ENCODE measurements at regions not wholly inside any gene's neighbourhood (a gene's known extent, or its start where the extent isn't known, plus 50 kb on each side); places are given as distances from the start of the nearest gene placed in this dataset.

GRCh38 chr9:29701559-29701958 is 2128.3 kb upstream of the C9orf72 start:
- Histone ChIP-seq H3K27me3 (ENCODE audit: control insufficient read depth in 1 of 2, insufficient read depth in 2 of 2, low read length in 2 of 2) (no peaks in the 10 kb centered on the region), H4K20me1 (ENCODE audit: insufficient read depth, low read length) (no peaks in the 10 kb centered on the region), H3K27ac (ENCODE audit: extremely low read length, insufficient read depth, low read length) (no peak overlapping the region), H3K4me3 (replicated peaks in 1 of 3; ENCODE audit: insufficient read depth in 1 of 3, low read depth in 2 of 3, low read length in 3 of 3) (no peak overlapping the region), H3K4me1 (ENCODE audit: insufficient read depth, low read length) (no peaks in the 10 kb centered on the region), H3K9ac (ENCODE audit: insufficient read depth, low read depth, low read length) (no peak overlapping the region), H3K36me3 (replicated peaks in 1 of 2; ENCODE audit: control insufficient read depth in 1 of 2, insufficient read depth in 2 of 2, low read length in 2 of 2) (no peaks in the 10 kb centered on the region), H2AFZ (ENCODE audit: low read length) (no peak overlapping the region), H3K79me2 (ENCODE audit: insufficient read depth, low read length) (no peaks in the 10 kb centered on the region), H3K9me3 (ENCODE audit: low read length) (no peaks in the 10 kb centered on the region), H3K4me2 (ENCODE audit: low read depth, low read length) (no peak overlapping the region)
- no peak for ATAC-seq
- POLR2A ChIA-PET: no interaction called here
- intact Hi-C loops (cut with micrococcal nuclease; ENCODE audit: unreplicated experiment): no loop called here
- DNase-seq (ENCODE audit: low spot score): no peak
- no peak for FAIRE-seq
- CTCF ChIA-PET (ENCODE audit: low intra/inter-chr PET ratio, low total read pairs): no interaction called here
- WGBS (ENCODE audit: low lambda C conversion rate): 8% methylated on average over 1 of the region's 1 CpG
- in situ Hi-C loops (cut with HindIII; ENCODE audit: extremely low pct_ligation_motif_present, low pct_unique_long_range_greater_than_20kb): no loop called here
- BruUV-seq (replicated peaks): no TSS peak
- TF ChIP-seq, protein P1, sequence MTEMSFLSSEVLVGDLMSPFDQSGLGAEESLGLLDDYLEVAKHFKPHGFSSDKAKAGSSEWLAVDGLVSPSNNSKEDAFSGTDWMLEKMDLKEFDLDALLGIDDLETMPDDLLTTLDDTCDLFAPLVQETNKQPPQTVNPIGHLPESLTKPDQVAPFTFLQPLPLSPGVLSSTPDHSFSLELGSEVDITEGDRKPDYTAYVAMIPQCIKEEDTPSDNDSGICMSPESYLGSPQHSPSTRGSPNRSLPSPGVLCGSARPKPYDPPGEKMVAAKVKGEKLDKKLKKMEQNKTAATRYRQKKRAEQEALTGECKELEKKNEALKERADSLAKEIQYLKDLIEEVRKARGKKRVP (CRISPR knock-in tag; IDR thresholded peaks at IDR 0.05): 0 out of 4 replicates have a peak, but pooled peaks of 1 of the 2 experiments have one; percentile 29
- TF ChIP-seq IKZF1 (IDR thresholded peaks at IDR 0.05) (no peak), EED (CRISPR knock-in tag; IDR thresholded peaks at IDR 0.05) (no peak)

DNA sequence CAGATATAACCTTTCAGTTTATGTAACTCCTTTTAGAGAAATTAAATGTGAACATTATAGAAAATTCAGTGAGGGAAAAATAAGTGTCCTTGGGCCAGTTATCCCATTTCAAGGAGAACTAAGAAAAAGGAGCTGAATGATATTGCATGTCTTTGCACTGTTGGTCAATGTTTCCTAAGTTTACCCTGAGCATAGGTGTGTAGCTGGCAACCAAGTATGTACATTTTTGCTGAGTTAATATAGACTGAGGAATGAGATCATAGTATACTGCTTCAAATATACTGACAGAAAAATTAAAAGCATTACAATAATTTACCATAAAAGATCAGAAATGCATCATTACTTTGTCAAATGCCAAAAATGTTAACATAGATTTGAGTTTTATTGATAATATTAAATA is 2128.7 kb upstream of the C9orf72 start:
- FAIRE-seq: no peak
- ChIA-PET CTCF (ENCODE audit: low intra/inter-chr PET ratio, low total read pairs) (no interaction called here), POLR2A (no interaction called here)
- no peaks in the 10 kb centered on the region for H3K79me2 ChIP-seq (ENCODE audit: insufficient read depth, low read length)
- H2AFZ ChIP-seq (ENCODE audit: low read length): no peak overlapping the region
- TF ChIP-seq RARA (CRISPR knock-in tag; IDR thresholded peaks at IDR 0.05) (no peak), EHMT2 (IDR thresholded peaks at IDR 0.05; ENCODE audit: borderline replicate concordance, low read depth, low read length) (no peak), ZNF878 (CRISPR knock-in tag; IDR thresholded peaks at IDR 0.05) (no peak), TAF15 (IDR thresholded peaks at IDR 0.05; ENCODE audit: low read depth, low read length, poor library complexity, severe bottlenecking) (no peak), DPF2 (CRISPR knock-in tag; IDR thresholded peaks at IDR 0.05; ENCODE audit: borderline replicate concordance, low read depth) (no peak)
- H3K9me3 ChIP-seq (ENCODE audit: low read length): no peaks in the 10 kb centered on the region
- no peaks in the 10 kb centered on the region for H4K20me1 ChIP-seq (ENCODE audit: insufficient read depth, low read length)
- DNase-seq (ENCODE audit: low spot score): no peak
- BruUV-seq (replicated peaks): no TSS peak
- no peaks in the 10 kb centered on the region for H3K36me3 ChIP-seq (replicated peaks in 1 of 2; ENCODE audit: control insufficient read depth in 1 of 2, insufficient read depth in 2 of 2, low read length in 2 of 2)
- H3K4me2 ChIP-seq (ENCODE audit: low read depth, low read length): no peak overlapping the region
- H3K4me3 ChIP-seq (replicated peaks in 1 of 3; ENCODE audit: insufficient read depth in 1 of 3, low read depth in 2 of 3, low read length in 3 of 3): no peak overlapping the region
- in situ Hi-C loops (cut with HindIII; ENCODE audit: extremely low pct_ligation_motif_present, low pct_unique_long_range_greater_than_20kb) (no loop called here), intact Hi-C loops (cut with micrococcal nuclease; ENCODE audit: unreplicated experiment) (no loop called here)
- H3K4me1 ChIP-seq (ENCODE audit: insufficient read depth, low read length): no peaks in the 10 kb centered on the region
- no peak for ATAC-seq
- no peak overlapping the region for H3K9ac ChIP-seq (ENCODE audit: insufficient read depth, low read depth, low read length)
- no peak overlapping the region for H3K27ac ChIP-seq (ENCODE audit: extremely low read length, insufficient read depth, low read length)
- no peaks in the 10 kb centered on the region for H3K27me3 ChIP-seq (ENCODE audit: control insufficient read depth in 1 of 2, insufficient read depth in 2 of 2, low read length in 2 of 2)
